Vagina (tissue), 2 donors: ENCODE measurements at regions not wholly inside any gene's neighbourhood (a gene's known extent, or its start where the extent isn't known, plus 50 kb on each side); places are given as distances from the start of the nearest gene placed in this dataset.

Experiments
- DNase-seq, 2 donors: peaks; one replicate each; pipeline ENCODE4 v3.0.0-alpha.2; 2017; ENCODE audit errors: extremely low spot score in 2 of 2
- H3K27ac ChIP-seq: fragments of 200-600 bp; sonication (generic); one replicate; pipeline ENCODE4 v1.5.1; 2019
- H3K27me3 ChIP-seq: fragments of 200-600 bp; sonication (generic); one replicate; pipeline ENCODE4 v1.5.1; 2019
- H3K36me3 ChIP-seq, 2 donors: fragments of 200-600 bp; sonication (generic); one replicate each; pipeline ENCODE4 v1.5.1; 2017 to 2019
- H3K4me1 ChIP-seq: fragments of 200-600 bp; sonication (generic); one replicate; pipeline ENCODE4 v1.5.1; 2019
- H3K4me3 ChIP-seq, 2 donors: fragments of 200-600 bp; sonication (generic); 1 replicate in 1 of 2; 2 replicates in 1 of 2; pipeline ENCODE4 v1.5.1; 2016 to 2019
- H3K9me3 ChIP-seq: fragments of 200-600 bp; sonication (generic); one replicate; pipeline ENCODE4 v1.5.1; 2019
- CTCF ChIP-seq, 3 experiments: fragments of 450-650 bp in 2 of 3; fragments of 200-600 bp in 1 of 3; sonication (generic) in 1 of 3; IDR thresholded peaks; one replicate each; pipeline ENCODE4 v1.5.1; 2017 to 2019; ENCODE audit warnings: antibody characterized with exemption in 3 of 3, mild to moderate bottlenecking in 2 of 3, moderate library complexity in 2 of 3
- POLR2A ChIP-seq, 2 donors: fragments of 450-650 bp; IDR thresholded peaks; one replicate each; pipeline ENCODE4 v1.6.1; 2017; ENCODE audit warnings: antibody characterized with exemption in 2 of 2, mild to moderate bottlenecking in 2 of 2, moderate library complexity in 2 of 2
- POLR2AphosphoS5 ChIP-seq, 2 donors: sonication (generic); formaldehyde crosslinking; IDR thresholded peaks; one replicate each; pipeline ENCODE4 v1.9.0; 2017; ENCODE audit warnings: antibody characterized with exemption in 2 of 2, mild to moderate bottlenecking in 2 of 2, low read depth in 1 of 2; ENCODE audit not compliant: insufficient read depth in 1 of 2
- intact Hi-C: fragments of 100-400 bp; cut with DNase I; formaldehyde crosslinking; loops from one replicate; pipeline ENCODE4 v1.15.1; 2023

- no peak overlapping the region for H3K4me3 ChIP-seq
- no peaks in the 10 kb centered on the region for H3K9me3 ChIP-seq
- no peak for DNase-seq
- no peaks in the 10 kb centered on the region for H3K4me1 ChIP-seq
- TF ChIP-seq POLR2AphosphoS5 (IDR thresholded peaks at IDR 0.05; ENCODE audit: insufficient read depth in 1 of 2, low read depth in 1 of 2) (no peak), POLR2A (IDR thresholded peaks at IDR 0.05) (no peak), CTCF (IDR thresholded peaks at IDR 0.05) (no peak)
- intact Hi-C loops: no loop called here
- no peak overlapping the region for H3K27ac ChIP-seq
- H3K36me3 ChIP-seq: no peaks in the 10 kb centered on the region
- H3K27me3 ChIP-seq: no peaks in the 10 kb centered on the region
These were observed 620.1 kb downstream of the HTR1B start for GRCh38 chr6:76843054-76843822.

GRCh38 chr6:76840865-76841264 lies 622.4 kb downstream of the HTR1B start:
- no peak for DNase-seq
- Histone ChIP-seq H3K4me1 (no peaks in the 10 kb centered on the region), H3K36me3 (no peaks in the 10 kb centered on the region), H3K27me3 (no peaks in the 10 kb centered on the region), H3K9me3 (no peaks in the 10 kb centered on the region), H3K4me3 (no peak overlapping the region), H3K27ac (no peak overlapping the region)
- intact Hi-C loops: no loop called here
- TF ChIP-seq POLR2AphosphoS5 (IDR thresholded peaks at IDR 0.05; ENCODE audit: insufficient read depth in 1 of 2, low read depth in 1 of 2): no peak
- TF ChIP-seq POLR2A (IDR thresholded peaks at IDR 0.05): no peak
- no peak for TF ChIP-seq CTCF (IDR thresholded peaks at IDR 0.05)

GRCh38 chr6:76840041-76840745 lies 623.1 kb downstream of the HTR1B start:
- no peaks in the 10 kb centered on the region for H3K4me1 ChIP-seq
- H3K27ac ChIP-seq: no peak overlapping the region
- H3K36me3 ChIP-seq: no peaks in the 10 kb centered on the region
- no peak for DNase-seq
- H3K27me3 ChIP-seq: no peaks in the 10 kb centered on the region
- intact Hi-C loops: no loop called here
- TF ChIP-seq CTCF (IDR thresholded peaks at IDR 0.05): no peak
- TF ChIP-seq POLR2AphosphoS5 (IDR thresholded peaks at IDR 0.05; ENCODE audit: insufficient read depth in 1 of 2, low read depth in 1 of 2): no peak
- TF ChIP-seq POLR2A (IDR thresholded peaks at IDR 0.05): no peak
- no peak overlapping the region for H3K4me3 ChIP-seq
- no peaks in the 10 kb centered on the region for H3K9me3 ChIP-seq

- no peak for DNase-seq
- H3K4me3 ChIP-seq: no peak overlapping the region
- H3K4me1 ChIP-seq: no peaks in the 10 kb centered on the region
- no peaks in the 10 kb centered on the region for H3K9me3 ChIP-seq
- H3K36me3 ChIP-seq: no peaks in the 10 kb centered on the region
- H3K27ac ChIP-seq: no peak overlapping the region
- TF ChIP-seq CTCF (IDR thresholded peaks at IDR 0.05): no peak
- no peak for TF ChIP-seq POLR2A (IDR thresholded peaks at IDR 0.05)
- no peak for TF ChIP-seq POLR2AphosphoS5 (IDR thresholded peaks at IDR 0.05; ENCODE audit: insufficient read depth in 1 of 2, low read depth in 1 of 2)
- no peaks in the 10 kb centered on the region for H3K27me3 ChIP-seq
- intact Hi-C loops: no loop called here
These were observed 623.8 kb downstream of the HTR1B start for GRCh38 chr6:76839505-76839904.

GRCh38 chr6:76837564-76837963 lies 625.7 kb downstream of the HTR1B start:
- intact Hi-C loops: no loop called here
- TF ChIP-seq POLR2A (IDR thresholded peaks at IDR 0.05) (no peak), CTCF (IDR thresholded peaks at IDR 0.05) (no peak), POLR2AphosphoS5 (IDR thresholded peaks at IDR 0.05; ENCODE audit: insufficient read depth in 1 of 2, low read depth in 1 of 2) (no peak)
- no peaks in the 10 kb centered on the region for H3K36me3 ChIP-seq
- H3K27ac ChIP-seq: no peak overlapping the region
- no peaks in the 10 kb centered on the region for H3K9me3 ChIP-seq
- H3K27me3 ChIP-seq: no peaks in the 10 kb centered on the region
- no peaks in the 10 kb centered on the region for H3K4me1 ChIP-seq
- H3K4me3 ChIP-seq: no peak overlapping the region
- no peak for DNase-seq
